Stomach smooth muscle (tissue), 2 donors: ENCODE measurements at regions not wholly inside any gene's neighbourhood (a gene's known extent, or its start where the extent isn't known, plus 50 kb on each side); places are given as distances from the start of the nearest gene placed in this dataset.
"Not testable (repeated sequence)": the region's sequence is repeated elsewhere in the genome, so short reads cannot be mapped to it uniquely, and the experiment has no call there.

ENCODE experiments used
- H3K27ac ChIP-seq: one replicate; pipeline ENCODE4 v1.7.0; 2013; ENCODE audit warnings: mild to moderate bottlenecking, low read length, inconsistent platforms
- H3K27me3 ChIP-seq, 2 donors: one replicate each; pipeline ENCODE4 v1.7.0; 2013; ENCODE audit warnings: low read length in 2 of 2; ENCODE audit not compliant: insufficient read depth in 2 of 2, control insufficient read depth in 1 of 2
- H3K36me3 ChIP-seq, 2 donors: one replicate each; pipeline ENCODE4 v1.7.0; 2013; ENCODE audit warnings: low read length in 2 of 2; ENCODE audit not compliant: control insufficient read depth in 2 of 2, insufficient read depth in 2 of 2
- H3K4me1 ChIP-seq: one replicate; pipeline ENCODE4 v1.7.0; 2013; ENCODE audit warnings: low read length; ENCODE audit not compliant: control insufficient read depth, insufficient read depth
- H3K4me3 ChIP-seq, 2 donors: one replicate each; pipeline ENCODE4 v1.7.0; 2013; ENCODE audit warnings: low read length in 2 of 2
- H3K9ac ChIP-seq, 2 donors: one replicate each; pipeline ENCODE4 v1.7.0; 2013; ENCODE audit warnings: low read length in 2 of 2, mild to moderate bottlenecking in 1 of 2
- H3K9me3 ChIP-seq, 2 donors: one replicate each; pipeline ENCODE4 v1.7.0; 2013; ENCODE audit warnings: low read length in 2 of 2; ENCODE audit not compliant: control insufficient read depth in 2 of 2
- donor health status: healthy.
- donor health status: Pancreatic carcinoma.

GRCh38 chr3:25910105-25910504 lies 120.2 kb downstream of the OXSM start:
- Histone ChIP-seq H3K9me3 (no peaks in the 10 kb centered on the region), H3K27ac (no peak overlapping the region), H3K36me3 (no peaks in the 10 kb centered on the region), H3K4me1 (no peaks in the 10 kb centered on the region), H3K4me3 (no peak overlapping the region), H3K9ac (no peak overlapping the region), H3K27me3 (no peaks in the 10 kb centered on the region)

- no peak overlapping the region for H3K9ac ChIP-seq
- no peaks in the 10 kb centered on the region for H3K27me3 ChIP-seq
- H3K4me1 ChIP-seq: no peaks in the 10 kb centered on the region
- H3K27ac ChIP-seq: no peak overlapping the region
- H3K9me3 ChIP-seq: no peaks in the 10 kb centered on the region
- no peak overlapping the region for H3K4me3 ChIP-seq
- no peaks in the 10 kb centered on the region for H3K36me3 ChIP-seq
These were observed 121.1 kb downstream of the OXSM start for GRCh38 chr3:25910997-25911396.

- Histone ChIP-seq H3K36me3 (no peaks in the 10 kb centered on the region), H3K4me1 (no peaks in the 10 kb centered on the region), H3K9me3 (no peaks in the 10 kb centered on the region), H3K27me3 (no peaks in the 10 kb centered on the region), H3K27ac (no peak overlapping the region), H3K4me3 (no peak overlapping the region), H3K9ac (no peak overlapping the region)
These were observed 121.8 kb downstream of the OXSM start for GRCh38 chr3:25911525-25912295.

GRCh38 chr3:25913179-25913578 lies 123.3 kb downstream of the OXSM start:
- H3K36me3 ChIP-seq: no peaks in the 10 kb centered on the region
- H3K27me3 ChIP-seq: no peaks in the 10 kb centered on the region
- no peaks in the 10 kb centered on the region for H3K4me1 ChIP-seq
- H3K9ac ChIP-seq: no peak overlapping the region
- no peaks in the 10 kb centered on the region for H3K9me3 ChIP-seq
- no peak overlapping the region for H3K27ac ChIP-seq
- no peak overlapping the region for H3K4me3 ChIP-seq

DNA sequence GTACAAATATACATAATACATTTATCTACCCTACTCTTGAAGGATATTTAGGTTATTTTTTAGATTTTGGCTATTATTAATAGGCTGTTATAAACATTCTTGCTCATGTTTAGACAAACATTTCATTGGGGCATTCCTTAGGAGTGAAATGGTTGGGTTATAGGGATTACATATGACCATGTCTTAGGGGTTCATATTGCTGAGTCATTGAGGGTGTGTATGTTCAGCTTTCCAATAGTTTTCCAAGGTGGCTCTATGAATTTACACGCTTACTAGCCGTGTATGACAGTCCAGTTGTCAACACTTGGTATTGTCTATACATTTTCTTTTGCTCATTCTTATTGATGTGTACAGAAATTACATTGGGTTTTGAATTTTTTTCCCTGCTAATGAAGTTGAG lies 125.8 kb downstream of the OXSM start:
- H3K4me1 ChIP-seq: no peaks in the 10 kb centered on the region
- no peaks in the 10 kb centered on the region for H3K9me3 ChIP-seq
- H3K9ac ChIP-seq: no peak overlapping the region
- no peaks in the 10 kb centered on the region for H3K36me3 ChIP-seq
- no peaks in the 10 kb centered on the region for H3K27me3 ChIP-seq
- no peak overlapping the region for H3K27ac ChIP-seq
- H3K4me3 ChIP-seq: no peak overlapping the region

- no peaks in the 10 kb centered on the region for H3K27me3 ChIP-seq
- no peak overlapping the region for H3K9ac ChIP-seq
- H3K4me1 ChIP-seq: no peaks in the 10 kb centered on the region
- no peak overlapping the region for H3K4me3 ChIP-seq
- no peak overlapping the region for H3K27ac ChIP-seq
- H3K9me3 ChIP-seq: no peaks in the 10 kb centered on the region
- H3K36me3 ChIP-seq: no peaks in the 10 kb centered on the region
These were observed 126.4 kb downstream of the OXSM start for GRCh38 chr3:25916321-25916720.

DNA sequence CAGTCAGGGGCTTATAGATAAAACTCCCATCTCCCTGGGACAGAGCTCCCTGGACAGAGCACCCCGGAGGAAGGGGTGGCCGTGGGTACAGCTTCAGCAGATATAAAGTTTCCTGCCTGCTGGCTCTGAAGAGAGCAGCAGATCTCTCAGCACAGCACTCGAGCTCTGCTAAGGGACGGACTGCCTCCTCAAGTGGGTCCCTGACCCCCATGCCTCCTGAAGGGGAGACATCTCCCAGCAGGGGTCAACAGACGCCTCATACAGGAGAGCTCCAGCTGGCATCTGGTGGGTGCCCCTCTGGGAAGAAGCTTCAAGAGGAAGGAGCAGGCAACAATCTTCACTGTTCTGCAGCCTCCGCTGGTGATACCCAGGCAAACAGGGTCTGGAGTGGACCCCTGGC lies 142.1 kb downstream of the OXSM start:
- H3K9ac ChIP-seq, H3K9me3 ChIP-seq, H3K4me1 ChIP-seq, H3K4me3 ChIP-seq, H3K36me3 ChIP-seq, H3K27ac ChIP-seq, H3K27me3 ChIP-seq: not testable (repeated sequence)

DNA sequence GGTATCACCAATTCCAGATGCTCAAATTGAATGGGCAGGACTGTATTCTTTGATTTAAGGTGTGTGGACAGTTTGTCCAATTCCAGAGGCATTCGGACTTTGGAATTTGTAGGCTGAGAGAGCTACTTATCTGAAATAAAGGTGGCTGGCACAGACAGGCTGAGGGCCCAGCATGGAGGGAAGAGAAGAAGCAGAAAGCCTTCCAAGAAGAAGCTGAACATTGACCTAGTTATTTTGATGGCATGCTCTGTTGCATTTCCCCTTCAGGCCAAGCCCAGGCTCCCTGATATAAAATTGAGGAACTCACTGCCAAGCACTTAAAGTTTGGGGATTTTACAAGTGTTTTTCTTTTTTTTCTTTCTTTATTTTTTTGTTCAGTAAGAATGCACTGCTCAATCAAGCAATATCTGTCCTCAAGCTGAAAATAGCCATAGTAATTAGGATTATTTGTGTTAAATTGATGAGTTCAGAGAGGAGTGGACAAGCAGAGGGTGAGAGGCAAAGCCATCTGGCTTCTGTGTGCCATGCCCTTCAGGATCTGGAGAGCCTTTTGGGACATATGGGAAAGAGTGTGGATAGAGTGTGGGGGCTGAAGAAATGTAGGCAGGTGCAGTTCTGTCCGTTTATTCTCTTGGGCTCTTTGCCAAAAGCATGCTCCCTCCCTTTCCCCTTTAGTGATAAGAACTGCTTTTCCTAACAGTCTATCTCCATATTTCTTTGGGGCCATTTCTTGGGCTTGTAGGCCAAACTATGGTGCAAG lies 148.9 kb downstream of the OXSM start:
- no peaks in the 10 kb centered on the region for H3K9me3 ChIP-seq

DNA sequence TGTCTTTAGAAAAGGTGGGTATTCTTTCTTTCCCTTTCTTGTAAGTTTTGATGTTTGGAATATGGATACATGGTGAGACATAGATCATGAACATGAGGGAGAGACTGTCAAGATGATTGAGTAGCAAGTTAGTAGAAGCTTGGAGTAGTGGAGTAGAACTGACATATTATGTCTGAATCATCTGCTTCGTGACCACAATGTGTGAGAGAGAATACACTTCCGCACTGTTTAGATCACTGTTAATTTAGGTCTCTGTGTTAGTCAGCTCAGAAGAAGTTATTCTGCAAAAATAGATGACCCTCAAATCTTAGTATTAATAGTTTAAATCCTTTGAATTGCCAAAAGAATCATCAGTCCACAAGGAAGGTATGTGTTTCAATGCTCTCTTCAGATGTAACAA lies 151.0 kb downstream of the OXSM start:
- Histone ChIP-seq H3K9ac (no peak overlapping the region), H3K9me3 (no peaks in the 10 kb centered on the region), H3K4me1 (no peaks in the 10 kb centered on the region), H3K4me3 (no peak overlapping the region), H3K36me3 (no peaks in the 10 kb centered on the region), H3K27ac (no peak overlapping the region), H3K27me3 (no peaks in the 10 kb centered on the region)

More for the DNA sequence above, 148.9 kb downstream of the OXSM start:
- H3K27me3 ChIP-seq: no peaks in the 10 kb centered on the region
- H3K9ac ChIP-seq: no peak overlapping the region
- H3K36me3 ChIP-seq: no peaks in the 10 kb centered on the region
- no peaks in the 10 kb centered on the region for H3K4me1 ChIP-seq
- H3K27ac ChIP-seq: no peak overlapping the region
- H3K4me3 ChIP-seq: no peak overlapping the region

GRCh38 chr3:25944329-25944728 lies 154.4 kb downstream of the OXSM start:
- no peaks in the 10 kb centered on the region for H3K27me3 ChIP-seq
- no peaks in the 10 kb centered on the region for H3K9me3 ChIP-seq
- no peaks in the 10 kb centered on the region for H3K4me1 ChIP-seq
- no peak overlapping the region for H3K9ac ChIP-seq
- no peak overlapping the region for H3K4me3 ChIP-seq
- no peaks in the 10 kb centered on the region for H3K36me3 ChIP-seq
- H3K27ac ChIP-seq: no peak overlapping the region

DNA sequence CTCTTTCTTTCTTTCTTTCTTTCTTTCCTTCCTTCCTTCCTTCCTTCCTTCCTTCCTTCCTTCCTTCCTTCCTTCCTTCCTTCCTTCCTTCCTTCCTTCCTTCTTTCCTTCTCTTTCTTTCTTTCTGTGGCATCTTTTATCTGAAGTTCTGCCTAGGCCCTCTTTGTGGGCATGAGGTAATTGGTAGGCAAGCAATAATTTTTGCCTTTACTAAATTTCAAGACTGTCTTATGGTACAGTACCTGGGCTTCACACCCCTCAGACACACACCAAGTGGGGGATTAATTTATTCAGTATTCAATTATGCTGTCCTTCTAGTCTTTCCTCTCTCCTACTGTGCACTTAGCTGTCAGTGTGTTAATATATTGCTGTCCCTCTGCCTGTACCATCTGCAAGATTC lies 155.5 kb downstream of the OXSM start:
- Histone ChIP-seq H3K9me3 (no peaks in the 10 kb centered on the region), H3K4me3 (no peak overlapping the region), H3K9ac (no peak overlapping the region), H3K27me3 (no peaks in the 10 kb centered on the region), H3K4me1 (no peaks in the 10 kb centered on the region), H3K27ac (no peak overlapping the region), H3K36me3 (no peaks in the 10 kb centered on the region)
